HCT116 (cell line): ENCODE measurements at regions not wholly inside any gene's neighbourhood (a gene's known extent, or its start where the extent isn't known, plus 50 kb on each side); places are given as distances from the start of the nearest gene placed in this dataset.

ENCODE experiments used
- ATAC-seq: fragments of 200-7000 bp; cut with Tn5 transposase; 2 replicates; pipeline ENCODE4 v1.9.1; 2020; ENCODE audit warnings: mild to moderate bottlenecking, moderate library complexity
- BruUV-seq: library from RNA; stranded (reverse); fragments of 400-500 nt; replicated peaks from 2 replicates; lab custom pipeline; 2021; lab: Mats Ljungman, UMichigan
- CTCF ChIA-PET: fragments of 300-600 bp; sonication (Branson Sonifier 250); formaldehyde crosslinking; loops from one replicate; lab custom pipeline; 2021; ENCODE audit warnings: antibody characterized with exemption; lab: Charles Lee
- POLR2A ChIA-PET: fragments of 300-600, 350-600 bp; sonication (Branson Sonifier 250); formaldehyde crosslinking; loops from one replicate; lab custom pipeline; 2021; ENCODE audit warnings: antibody characterized with exemption; lab: Charles Lee
- RAD21 ChIA-PET, 2 experiments: fragments of 300-600 bp; sonication (Branson Sonifier 250); formaldehyde crosslinking; loops; one replicate each; lab custom pipeline; 2023; ENCODE audit warnings: low total read pairs in 2 of 2; ENCODE audit not compliant: uncharacterized antibody in 2 of 2, unreplicated experiment in 2 of 2, low non-redundant PET in 1 of 2; lab: Charles Lee
- DNase-seq: peaks from one replicate; pipeline ENCODE4 v3.0.0-alpha.2; 2010; ENCODE audit warnings: low read depth, low spot score
- H2AFZ ChIP-seq: fragments of 200-600 bp; shearing (Covaris generic), sonication (generic); 2 replicates; pipeline ENCODE4 v1.6.1; 2017; ENCODE audit warnings: low read depth, mixed run types, mixed read lengths, antibody characterized with exemption, low read length; ENCODE audit not compliant: poor library complexity, severe bottlenecking
- H3K27ac ChIP-seq: 2 replicates; pipeline ENCODE4 v1.5.1; 2012; ENCODE audit warnings: low read depth, low read length
- H3K27me3 ChIP-seq: fragments of 200-600 bp; sonication (generic); 2 replicates; pipeline ENCODE4 v1.6.1; 2016; ENCODE audit warnings: mixed run types, low read length, mixed read lengths; ENCODE audit not compliant: insufficient read depth
- H3K36me3 ChIP-seq, 2 experiments: fragments of 200-500 bp in 1 of 2; fragments of 200-600 bp in 1 of 2; sonication (Bioruptor generic) in 1 of 2; sonication (generic) in 1 of 2; 2 replicates each; pipeline versions ENCODE4 v1.5.1 to v1.6.1; 2014 to 2016; ENCODE audit warnings: low read length in 2 of 2, inconsistent platforms in 1 of 2, mixed read lengths in 1 of 2, mixed run types in 1 of 2; ENCODE audit not compliant: insufficient read depth in 2 of 2, control insufficient read depth in 1 of 2
- H3K4me1 ChIP-seq, 2 experiments: fragments of 200-600 bp in 1 of 2; sonication (generic) in 1 of 2; 2 replicates each; pipeline versions ENCODE4 v1.5.1 to v1.6.1; 2012 to 2017; ENCODE audit warnings: low read length in 2 of 2, inconsistent platforms in 1 of 2, mild to moderate bottlenecking in 1 of 2, mixed read lengths in 1 of 2, mixed run types in 1 of 2, moderate library complexity in 1 of 2; ENCODE audit not compliant: insufficient read depth in 2 of 2, control insufficient read depth in 1 of 2
- H3K4me2 ChIP-seq: fragments of 200-600 bp; sonication (generic); 2 replicates; pipeline ENCODE4 v1.6.1; 2017; ENCODE audit warnings: mixed run types, low read length, mixed read lengths
- H3K4me3 ChIP-seq, 2 experiments: fragments of 200-600 bp in 1 of 2; sonication (generic) in 1 of 2; replicated peaks in 1 of 2; 2 replicates each; pipeline ENCODE4 v1.5.1; 2011 to 2016; ENCODE audit warnings: low read length in 2 of 2, control low read depth in 1 of 2, low read depth in 1 of 2, mild to moderate bottlenecking in 1 of 2, mixed read lengths in 1 of 2, mixed run types in 1 of 2
- H3K79me2 ChIP-seq: fragments of 200-600 bp; sonication (generic); 2 replicates; pipeline ENCODE4 v1.6.1; 2017; ENCODE audit warnings: mild to moderate bottlenecking, mixed run types, low read length, moderate library complexity, mixed read lengths; ENCODE audit not compliant: insufficient read depth
- H3K9ac ChIP-seq: fragments of 200-600 bp; sonication (generic); 2 replicates; pipeline ENCODE4 v1.6.1; 2016; ENCODE audit warnings: low read length, mixed read lengths
- H3K9me2 ChIP-seq: fragments of 200-600 bp; sonication (generic), shearing (Covaris generic); 2 replicates; pipeline ENCODE4 v1.6.1; 2017; ENCODE audit warnings: mixed run types, mild to moderate bottlenecking, moderate library complexity; ENCODE audit not compliant: insufficient read depth
- H3K9me3 ChIP-seq, 2 experiments: fragments of 200-500 bp in 1 of 2; fragments of 200-600 bp in 1 of 2; sonication (Bioruptor generic) in 1 of 2; sonication (generic) in 1 of 2; 2 replicates each; pipeline ENCODE4 v1.6.1; 2014 to 2017; ENCODE audit warnings: low read length in 2 of 2, mixed read lengths in 2 of 2, inconsistent platforms in 1 of 2, low read depth in 1 of 2, mild to moderate bottlenecking in 1 of 2, mixed run types in 1 of 2, moderate library complexity in 1 of 2; ENCODE audit not compliant: control insufficient read depth in 1 of 2, insufficient read depth in 1 of 2
- H4K20me1 ChIP-seq: fragments of 200-600 bp; sonication (generic), shearing (Covaris generic); 2 replicates; pipeline ENCODE4 v1.6.1; 2017; ENCODE audit warnings: mixed run types, mild to moderate bottlenecking, moderate library complexity; ENCODE audit not compliant: insufficient read depth
- EZH2 ChIP-seq: fragments of 200-600 bp; sonication (generic); IDR thresholded peaks from 2 replicates; pipeline ENCODE4 v1.6.1; 2017; ENCODE audit warnings: antibody characterized with exemption, mixed run types
- JUND ChIP-seq: IDR thresholded peaks from 2 replicates; pipeline ENCODE4 v1.6.1; 2012
- POLR2AphosphoS5 ChIP-seq: IDR thresholded peaks from 2 replicates; pipeline ENCODE4 v1.6.1; 2011; ENCODE audit warnings: mild to moderate bottlenecking, low read depth, low read length, moderate library complexity
- SIN3A ChIP-seq: IDR thresholded peaks from 2 replicates; pipeline ENCODE4 v1.6.1; 2012; ENCODE audit warnings: low read depth
- SP1 ChIP-seq: IDR thresholded peaks from 2 replicates; pipeline ENCODE4 v1.6.1; 2012; ENCODE audit warnings: low read depth
- SRF ChIP-seq: IDR thresholded peaks from 2 replicates; pipeline ENCODE4 v1.6.1; 2012; ENCODE audit warnings: low read depth
- intact Hi-C: fragments of 100-400 bp; cut with micrococcal nuclease; formaldehyde crosslinking; loops from 2 replicates; pipeline ENCODE4 v1.10.0; 2022
- TF ChIP-seq, protein P1 (sequence below): IDR thresholded peaks from 2 replicates; pipeline ENCODE4 v1.6.1; 2011; ENCODE audit warnings: mild to moderate bottlenecking, low read length, moderate library complexity; ENCODE audit not compliant: insufficient replicate concordance; ENCODE audit errors: extremely low read depth

DNA sequence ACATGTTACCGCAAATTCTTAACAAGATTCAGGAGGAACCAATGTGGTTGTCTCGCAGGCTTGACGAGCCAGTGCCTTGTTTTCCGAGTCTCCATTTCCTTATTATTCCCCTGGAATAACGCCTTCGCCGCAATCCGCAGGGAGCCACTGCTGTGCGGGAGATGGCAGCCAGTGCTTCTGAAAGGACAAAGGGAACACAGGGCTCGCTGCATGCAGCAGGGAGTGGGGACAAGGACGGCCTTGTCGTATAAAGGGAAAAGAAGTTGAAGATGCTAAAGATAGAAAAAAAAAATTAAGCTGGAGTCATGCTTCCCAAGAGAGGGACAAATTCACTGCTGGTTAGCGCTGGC, 221.4 kb downstream of the NDUFA10 start (continued):
- TF ChIP-seq, protein P1, sequence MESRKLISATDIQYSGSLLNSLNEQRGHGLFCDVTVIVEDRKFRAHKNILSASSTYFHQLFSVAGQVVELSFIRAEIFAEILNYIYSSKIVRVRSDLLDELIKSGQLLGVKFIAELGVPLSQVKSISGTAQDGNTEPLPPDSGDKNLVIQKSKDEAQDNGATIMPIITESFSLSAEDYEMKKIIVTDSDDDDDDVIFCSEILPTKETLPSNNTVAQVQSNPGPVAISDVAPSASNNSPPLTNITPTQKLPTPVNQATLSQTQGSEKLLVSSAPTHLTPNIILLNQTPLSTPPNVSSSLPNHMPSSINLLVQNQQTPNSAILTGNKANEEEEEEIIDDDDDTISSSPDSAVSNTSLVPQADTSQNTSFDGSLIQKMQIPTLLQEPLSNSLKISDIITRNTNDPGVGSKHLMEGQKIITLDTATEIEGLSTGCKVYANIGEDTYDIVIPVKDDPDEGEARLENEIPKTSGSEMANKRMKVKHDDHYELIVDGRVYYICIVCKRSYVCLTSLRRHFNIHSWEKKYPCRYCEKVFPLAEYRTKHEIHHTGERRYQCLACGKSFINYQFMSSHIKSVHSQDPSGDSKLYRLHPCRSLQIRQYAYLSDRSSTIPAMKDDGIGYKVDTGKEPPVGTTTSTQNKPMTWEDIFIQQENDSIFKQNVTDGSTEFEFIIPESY, result no peak
- TF ChIP-seq, all 23 proteins: peak for 0

DNA sequence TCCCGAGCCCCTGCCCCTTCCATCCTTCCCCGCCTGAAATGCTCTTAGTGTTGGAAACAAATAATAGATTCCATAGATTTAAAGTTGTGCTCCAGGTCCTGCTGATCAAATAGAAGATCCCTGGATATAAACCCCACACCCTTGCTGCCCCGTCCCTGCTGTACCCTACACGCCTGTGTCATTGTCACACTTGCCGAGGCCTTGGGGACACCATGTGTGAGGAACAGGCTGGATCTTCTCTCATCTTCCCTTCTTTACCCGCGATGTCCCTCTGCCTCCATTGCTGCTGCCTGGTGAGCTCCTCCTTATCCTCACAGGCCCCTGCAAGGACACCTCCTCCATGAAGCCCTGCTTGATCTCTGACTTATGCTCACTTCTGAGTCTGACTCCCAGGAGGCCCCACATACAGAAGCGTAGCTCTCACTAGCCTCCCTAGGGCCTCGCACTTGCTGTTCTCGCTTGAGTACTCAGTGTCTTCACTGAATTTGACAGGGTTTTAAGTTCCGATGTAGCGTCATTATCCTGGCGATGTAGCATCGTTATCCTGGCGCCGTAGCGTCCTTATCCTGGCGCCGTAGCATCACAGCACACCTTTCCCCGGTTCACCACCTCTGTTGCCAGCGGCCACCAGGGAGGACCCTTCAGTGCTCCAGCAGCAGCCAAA, 221.9 kb downstream of the NDUFA10 start:
- TF ChIP-seq JUND (no peak), POLR2AphosphoS5 (no peak), EZH2 (no peak), SP1 (no peak), SIN3A (no peak), SRF (no peak)
- TF ChIP-seq, all 23 proteins: peak for 0
- no peaks in the 10 kb centered on the region for H3K4me1 ChIP-seq
- no peak overlapping the region for H3K27ac ChIP-seq
- no peaks in the 10 kb centered on the region for H3K9me2 ChIP-seq
- ChIA-PET POLR2A (no interaction called here), RAD21 (no interaction called here), CTCF (no interaction called here)
- DNase-seq (no peak), ATAC-seq (no peak)
- no peaks in the 10 kb centered on the region for H3K9me3 ChIP-seq
- H3K27me3 ChIP-seq, result peaks cover 6% of the 10 kb centered on the region
- no peak overlapping the region for H2AFZ ChIP-seq
- no peaks in the 10 kb centered on the region for H3K79me2 ChIP-seq
- no peak overlapping the region for H3K4me3 ChIP-seq
- intact Hi-C loops, result no loop called here
- BruUV-seq, result no TSS peak
- H4K20me1 ChIP-seq, result no peaks in the 10 kb centered on the region
- H3K9ac ChIP-seq, result no peak overlapping the region
- H3K36me3 ChIP-seq, result no peaks in the 10 kb centered on the region
- H3K4me2 ChIP-seq, result no peak overlapping the region
